GM12891 (cell line): ENCODE measurements at regions not wholly inside any gene's neighbourhood (a gene's known extent, or its start where the extent isn't known, plus 50 kb on each side); places are given as distances from the start of the nearest gene placed in this dataset.

Experiments used
- POLR2A ChIP-seq: IDR thresholded peaks from 2 replicates; pipeline ENCODE4 v1.6.1; 2011; ENCODE audit warnings: low read depth, low read length, control low read depth
- POLR2AphosphoS5 ChIP-seq: IDR thresholded peaks from 2 replicates; pipeline ENCODE4 v1.6.1; 2011; ENCODE audit warnings: low read depth, low read length, control low read depth

GRCh38 chr9:10729213-10729612, 116.4 kb upstream of the PTPRD start:
- TF ChIP-seq POLR2AphosphoS5 (no peak), POLR2A (no peak)
